Activated CD8-positive, alpha-beta memory T cell treated with anti-CD3 and anti-CD28 coated beads, Interleukin-2, amount 50 U/mL, for 1 hour (primary cell): ENCODE measurements at regions not wholly inside any gene's neighbourhood (a gene's known extent, or its start where the extent isn't known, plus 50 kb on each side); places are given as distances from the start of the nearest gene placed in this dataset.

Experiments used
- DNase-seq: peaks from one replicate; pipeline ENCODE4 v3.0.0-alpha.2; 2020; ENCODE audit errors: extremely low read depth

DNA sequence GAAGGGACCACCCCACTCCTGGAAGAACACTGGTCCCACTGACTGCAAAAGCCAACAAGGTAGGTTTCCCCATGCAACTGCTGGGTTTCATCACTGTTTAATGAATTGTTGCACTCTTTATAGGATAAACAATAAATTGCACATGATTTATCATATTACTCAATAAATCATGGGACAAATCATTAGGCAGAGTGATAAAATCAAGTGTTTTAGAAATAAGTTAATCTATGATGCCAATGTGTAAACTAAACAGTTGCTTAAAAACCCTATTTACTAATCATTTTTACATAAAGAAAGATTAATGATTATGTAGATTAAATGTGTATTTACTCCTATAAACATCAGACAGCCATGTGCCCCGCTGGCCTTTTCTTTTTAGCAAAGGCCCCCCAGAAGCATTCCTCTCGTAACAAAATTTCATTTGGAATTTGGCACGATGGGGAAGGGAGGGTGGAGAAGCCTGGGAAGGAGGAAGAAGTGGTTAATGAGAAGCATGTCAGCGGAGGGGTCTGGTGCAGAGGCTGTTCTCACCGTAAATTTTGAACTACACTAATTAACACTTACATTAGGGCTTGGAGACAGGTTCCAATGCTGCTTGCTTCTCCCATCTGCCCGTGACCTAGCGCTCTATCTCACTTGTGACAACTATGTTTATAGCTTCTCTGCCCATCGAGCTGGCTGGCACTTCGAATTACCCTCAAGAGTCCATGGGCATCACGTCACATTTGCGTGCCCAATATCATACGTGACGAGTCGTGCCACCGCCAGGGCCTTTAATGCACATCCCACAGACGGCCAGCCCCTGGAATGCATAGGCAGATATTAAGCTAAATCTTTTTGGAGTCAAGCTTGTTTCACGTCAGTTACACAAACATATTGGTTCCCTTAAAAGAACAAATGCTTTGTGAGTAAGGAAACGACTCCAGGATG is 357.7 kb upstream of the TSHZ3 start:
- DNase-seq = no peak

DNA sequence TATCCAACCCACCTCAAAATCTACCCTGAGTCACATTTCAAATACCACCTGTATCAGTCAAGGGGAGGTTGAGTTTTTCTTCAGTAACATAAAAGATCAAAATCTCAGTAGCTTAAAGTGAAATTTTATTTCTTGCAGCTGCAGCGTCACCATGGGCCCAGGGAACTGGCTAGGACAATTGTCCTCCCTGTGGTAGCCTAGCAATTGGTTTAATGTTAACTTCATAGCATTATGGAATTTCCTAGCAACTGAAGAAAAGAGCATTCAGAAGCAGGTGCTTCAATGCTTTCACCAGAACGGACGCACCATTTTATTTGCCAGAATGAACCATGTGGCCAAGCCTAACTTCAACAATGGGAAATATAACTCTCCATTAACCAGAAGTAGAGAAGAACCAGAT is 359.3 kb upstream of the TSHZ3 start:
- no peak for DNase-seq

DNA sequence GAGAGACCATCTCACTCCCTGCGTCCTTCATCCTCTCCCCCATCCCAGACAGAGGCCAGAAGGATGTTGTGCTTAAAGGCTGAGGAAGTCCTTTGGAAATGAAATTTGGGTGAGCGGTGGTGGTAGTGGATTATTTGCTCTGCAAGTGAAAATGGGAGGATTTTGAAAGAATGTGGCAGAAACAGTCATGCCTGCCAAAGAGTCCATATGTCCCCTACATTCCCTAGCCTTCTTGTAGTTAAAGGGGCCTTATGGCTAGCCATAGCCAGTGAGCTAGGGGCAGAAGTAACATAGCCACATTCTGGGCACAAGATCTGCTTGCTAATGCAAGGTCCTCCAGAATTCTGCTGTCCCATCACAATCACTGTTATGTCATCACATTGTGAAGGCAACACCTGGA is 360.2 kb upstream of the TSHZ3 start:
- DNase-seq = no peak

DNA sequence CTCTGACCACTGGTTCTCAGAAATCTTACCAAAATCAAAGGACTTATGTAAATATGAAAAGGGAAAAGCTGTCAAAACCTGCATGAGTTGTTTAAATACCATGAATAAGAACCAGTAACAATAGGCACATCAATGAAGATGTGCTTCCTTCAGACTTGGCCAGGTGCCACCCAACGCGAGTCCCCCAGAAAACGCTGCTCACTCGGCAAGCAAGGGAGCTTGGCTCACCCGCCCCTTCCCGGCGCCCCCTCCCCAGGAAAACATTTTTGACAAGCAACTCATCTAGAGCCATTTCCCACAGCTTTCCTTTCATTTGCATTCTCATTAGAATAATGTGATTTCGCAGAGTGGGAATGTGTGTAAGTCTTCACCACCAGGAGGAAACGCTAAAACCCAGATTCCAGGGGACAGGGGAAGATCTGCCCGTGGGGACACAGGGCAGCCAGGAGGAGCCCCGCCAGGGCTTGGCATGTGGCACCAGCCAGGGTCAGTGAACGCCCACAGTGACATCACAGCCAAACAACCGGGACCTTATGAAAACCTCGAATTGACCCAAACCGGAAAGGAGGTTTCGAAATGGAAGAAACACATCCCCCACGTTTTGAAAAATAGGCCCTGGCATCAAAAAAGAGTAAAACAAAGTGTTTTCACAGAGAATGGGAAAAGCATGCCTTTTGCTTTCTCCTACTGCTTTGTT is 366.2 kb upstream of the TSHZ3 start:
- DNase-seq = no peak

DNA sequence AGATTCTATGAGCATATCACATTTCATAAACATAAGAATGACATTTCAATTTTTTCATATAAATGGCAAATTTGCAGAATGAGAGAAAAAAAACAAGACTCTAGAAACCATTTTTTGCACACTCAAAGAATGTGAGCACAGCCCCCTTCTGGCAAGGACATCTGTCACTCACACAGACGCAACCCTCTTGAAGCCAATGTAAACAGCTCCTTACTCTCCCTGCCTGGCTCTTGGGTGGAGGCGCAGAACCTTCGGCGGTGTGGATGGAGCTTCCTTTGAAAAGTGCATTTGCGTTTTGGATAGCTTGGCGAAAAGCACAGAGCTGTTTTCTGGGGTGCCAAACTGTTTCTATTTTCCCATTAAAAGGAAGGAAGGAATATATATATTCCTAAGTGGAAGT is 367.6 kb upstream of the TSHZ3 start:
- no peak for DNase-seq

DNA sequence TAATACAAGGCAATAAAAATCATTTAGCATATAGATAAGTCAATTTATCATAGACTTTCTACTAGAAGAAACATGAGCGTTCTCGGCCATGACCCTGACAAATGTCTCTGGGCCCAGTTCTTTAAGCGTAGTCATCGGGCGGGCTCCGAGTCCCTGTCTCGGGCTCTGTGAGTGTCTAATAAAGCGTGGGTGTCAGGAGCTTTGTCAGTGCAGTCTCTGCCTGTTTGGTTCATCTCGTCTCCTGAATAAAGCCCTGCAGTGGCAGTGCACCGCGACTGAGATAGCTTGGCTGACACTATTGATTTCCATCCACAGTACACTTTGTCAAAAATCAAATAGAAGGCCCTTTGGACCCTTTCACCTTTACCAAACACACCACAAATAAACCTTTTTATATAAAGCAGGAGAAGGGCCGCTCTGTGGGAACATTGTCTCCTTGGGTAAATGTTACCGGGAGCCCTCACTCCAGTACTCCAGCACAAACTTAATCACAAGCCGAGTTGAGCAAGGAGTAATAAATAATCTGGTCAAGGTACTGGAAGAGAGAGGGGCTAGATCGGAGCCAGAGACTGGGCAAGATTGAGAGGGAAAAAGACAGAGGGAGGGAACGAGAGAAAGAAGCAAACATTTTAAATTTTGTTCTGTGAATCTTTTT is 368.2 kb upstream of the TSHZ3 start:
- DNase-seq = no peak

DNA sequence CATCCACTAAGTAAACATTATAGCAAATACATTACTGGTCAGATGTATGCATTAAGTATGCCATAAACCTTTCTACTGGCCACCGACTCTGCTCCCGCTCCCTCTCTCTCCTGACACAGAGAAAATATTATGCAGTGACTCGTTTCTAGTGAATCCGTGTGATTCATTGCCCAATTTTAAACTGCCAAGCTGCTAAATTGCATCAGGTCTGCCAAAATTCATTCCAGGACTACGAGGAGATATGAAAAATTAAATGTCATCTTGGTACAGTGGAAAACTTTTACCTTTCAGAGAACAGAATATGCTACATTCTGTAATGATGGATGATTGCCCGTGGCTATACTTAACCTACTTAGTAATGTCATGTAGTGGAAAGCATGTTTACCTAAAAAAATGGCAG is 368.8 kb upstream of the TSHZ3 start:
- DNase-seq = no peak

DNA sequence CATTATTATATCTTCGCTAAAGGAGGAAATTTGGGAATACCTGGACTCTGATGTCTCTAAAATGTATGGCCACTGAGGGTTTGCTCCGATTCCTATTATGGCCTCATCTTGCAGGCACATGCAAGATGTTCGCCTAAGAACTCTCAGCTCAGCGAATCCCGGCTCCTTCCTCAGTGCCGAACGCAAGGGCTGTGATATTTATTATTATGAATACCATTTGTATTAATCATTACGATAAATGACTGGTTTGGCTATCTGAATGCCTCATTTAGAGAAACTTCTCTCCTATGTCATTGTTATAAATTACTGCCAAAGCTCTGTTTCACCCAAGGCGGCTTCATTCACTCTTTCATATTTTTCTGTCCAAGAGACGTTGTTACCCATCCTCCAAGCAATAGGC is 369.7 kb upstream of the TSHZ3 start:
- DNase-seq = no peak

DNA sequence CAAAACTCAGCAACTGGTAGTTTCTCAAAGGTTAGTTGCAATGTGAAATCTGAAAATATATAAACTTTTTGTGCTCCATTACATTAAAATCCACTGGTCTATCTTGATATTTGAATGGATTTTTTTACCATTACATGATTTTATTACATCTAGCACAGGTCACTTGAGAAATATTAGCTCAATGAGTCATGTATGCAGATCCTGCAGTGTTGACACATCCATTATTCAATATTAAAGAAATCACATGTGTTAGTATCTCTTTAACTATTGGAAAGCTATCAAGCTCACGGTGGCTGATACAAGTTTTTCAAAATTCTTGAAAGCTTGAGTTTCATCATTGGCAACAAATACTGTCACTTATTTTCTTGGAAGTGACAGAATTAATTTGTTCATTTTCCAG is 373.9 kb upstream of the TSHZ3 start:
- DNase-seq = no peak

DNA sequence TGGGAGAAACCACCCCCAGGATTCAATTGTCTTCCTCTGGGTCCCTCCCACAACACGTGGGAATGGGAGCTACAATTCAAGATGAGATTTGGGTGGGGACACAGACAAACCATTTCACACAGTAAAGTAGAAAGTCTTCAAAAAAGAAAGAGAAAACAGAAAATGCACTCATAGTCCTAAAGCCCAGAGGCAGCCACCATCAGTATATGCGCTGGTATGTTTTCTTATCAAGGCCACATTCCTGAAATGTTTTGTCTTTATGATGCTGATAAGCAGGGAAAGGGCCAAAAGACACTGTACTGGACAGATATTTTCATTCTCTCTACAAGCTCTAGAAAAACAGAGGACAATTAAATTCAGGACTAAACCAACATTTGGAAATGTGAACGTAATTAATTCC is 375.8 kb upstream of the TSHZ3 start:
- DNase-seq = no peak

DNA sequence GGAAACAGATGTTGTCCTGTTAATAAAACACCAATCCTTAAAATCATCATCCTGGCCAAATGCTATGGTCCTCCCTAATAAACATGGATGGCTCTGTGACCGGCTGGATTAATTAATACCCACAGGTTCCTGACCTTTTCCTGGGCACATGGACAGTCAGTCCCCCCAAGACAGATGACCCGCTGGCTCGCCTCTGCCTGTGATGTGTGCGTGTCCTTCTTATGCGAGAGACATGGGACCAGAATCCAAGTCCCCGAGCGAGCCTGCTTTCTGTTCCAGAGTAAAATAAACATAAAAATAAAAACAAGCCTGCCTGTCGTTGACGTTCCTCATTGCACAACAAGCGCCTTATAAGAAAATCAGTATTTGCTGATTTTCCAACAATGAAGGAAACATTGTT is 378.3 kb upstream of the TSHZ3 start:
- no peak for DNase-seq

DNA sequence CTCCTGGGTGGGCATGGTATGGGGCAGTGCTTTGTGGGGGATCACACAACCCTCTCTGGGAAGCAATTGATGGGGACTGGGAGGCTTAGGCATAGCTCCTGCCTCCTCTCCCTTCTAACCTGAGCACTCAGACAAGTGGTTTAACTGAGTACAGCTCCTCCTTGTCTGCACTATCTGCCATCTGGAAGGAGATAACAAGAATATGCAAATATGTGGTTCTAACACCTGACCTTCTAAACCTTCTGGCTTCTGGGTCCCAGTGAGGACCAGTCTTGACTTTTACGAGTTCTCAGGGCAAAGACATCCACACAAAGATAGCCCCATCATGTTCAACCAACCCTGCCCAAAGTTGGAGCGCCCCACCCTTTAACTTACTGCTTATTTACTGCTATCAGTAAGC is 381.0 kb upstream of the TSHZ3 start:
- DNase-seq = no peak

DNA sequence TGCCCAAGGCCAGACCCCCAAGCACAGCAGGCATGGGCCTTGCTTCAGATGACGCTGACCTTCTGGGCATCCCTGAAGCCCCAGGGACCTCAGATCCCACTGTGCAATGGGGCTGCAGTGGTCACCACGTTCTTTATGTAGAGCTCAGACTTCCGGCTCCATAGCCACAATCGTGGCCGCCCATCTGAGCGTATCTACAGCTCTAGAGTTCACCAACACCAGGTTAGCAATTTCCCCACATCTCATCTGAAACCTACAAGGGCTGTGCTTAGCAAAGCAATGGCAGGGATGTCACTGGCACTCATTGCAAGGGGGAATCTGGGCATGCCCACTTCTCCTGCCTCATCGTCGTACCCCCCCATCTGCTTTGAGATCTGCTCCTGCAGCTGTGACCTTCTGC is 384.4 kb upstream of the TSHZ3 start:
- no peak for DNase-seq

DNA sequence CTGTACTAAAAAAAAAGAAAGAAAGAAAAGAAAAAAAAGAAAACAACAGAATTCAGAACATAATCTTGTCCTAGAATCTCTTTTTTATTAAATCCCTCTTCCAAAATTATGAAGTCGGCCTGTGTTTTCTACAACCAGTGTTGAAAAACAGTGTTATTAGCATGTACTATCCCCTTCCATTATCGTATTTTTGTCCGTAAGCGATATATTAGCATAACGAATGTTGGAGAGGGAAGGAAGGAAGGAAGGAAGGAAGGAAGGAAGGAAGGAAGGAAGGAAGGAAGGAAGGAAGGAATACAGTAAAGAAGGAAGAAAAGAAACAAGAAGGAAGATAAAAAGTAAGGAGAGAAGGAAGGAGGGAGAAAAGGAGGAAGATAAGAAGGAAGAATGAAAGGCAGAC is 393.0 kb upstream of the TSHZ3 start:
- no peak for DNase-seq

DNA sequence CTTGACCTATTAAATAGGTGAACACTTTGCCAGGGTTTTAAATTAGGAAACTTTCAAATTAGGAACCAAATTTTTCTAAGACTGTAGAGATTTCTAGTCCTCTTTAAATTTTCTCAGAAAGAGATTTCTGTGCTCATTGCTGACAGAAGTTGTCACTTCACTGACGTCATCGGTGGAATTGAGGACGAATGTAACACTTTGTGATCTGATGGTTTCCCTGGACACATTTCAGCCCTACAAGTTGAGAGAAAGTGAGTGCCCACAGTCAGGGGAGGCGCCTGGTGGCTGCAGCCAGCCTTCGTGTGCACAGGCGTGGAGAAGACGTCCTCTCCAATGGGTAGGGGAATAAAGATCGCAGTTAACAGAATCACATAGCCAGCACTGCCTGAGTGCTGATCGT is 396.5 kb upstream of the TSHZ3 start:
- no peak for DNase-seq

DNA sequence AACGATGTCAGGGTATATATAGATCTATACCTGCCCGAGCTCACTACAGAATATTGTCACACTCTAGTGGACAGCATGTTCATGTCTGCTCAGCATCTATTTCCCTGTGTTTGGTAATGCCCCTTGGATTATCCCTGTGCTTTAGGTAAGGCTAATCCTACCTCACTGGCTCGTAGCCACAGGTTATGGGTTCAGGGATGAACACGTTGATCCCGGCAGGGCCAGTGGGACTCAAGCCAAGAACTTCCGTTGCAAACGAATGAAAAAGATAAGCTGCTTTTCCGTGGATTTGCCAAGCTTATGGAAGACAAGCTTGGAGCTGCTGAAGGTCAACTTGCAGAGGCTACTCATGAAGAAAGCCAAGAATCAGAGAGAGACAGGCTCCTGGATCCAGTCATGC is 400.0 kb upstream of the TSHZ3 start:
- no peak for DNase-seq

DNA sequence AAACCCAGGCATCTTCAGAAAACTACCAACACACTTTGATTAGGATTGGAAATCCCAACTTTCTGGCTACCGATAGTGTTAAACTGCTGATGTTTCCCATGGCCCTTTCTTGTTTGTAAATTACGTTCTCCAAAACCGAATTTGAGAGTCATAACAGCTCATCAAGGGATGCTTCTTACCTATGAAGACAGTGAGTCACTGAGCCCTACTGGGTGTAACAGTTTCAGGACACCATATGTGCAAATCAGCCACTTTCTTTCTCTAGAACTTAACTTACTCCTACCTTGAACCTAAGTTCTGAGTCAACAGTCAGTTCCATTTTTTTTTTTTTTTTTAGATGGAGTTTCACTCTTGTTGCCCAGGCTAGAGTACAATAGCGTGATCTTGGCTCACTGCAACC is 410.1 kb upstream of the TSHZ3 start:
- DNase-seq = no peak

DNA sequence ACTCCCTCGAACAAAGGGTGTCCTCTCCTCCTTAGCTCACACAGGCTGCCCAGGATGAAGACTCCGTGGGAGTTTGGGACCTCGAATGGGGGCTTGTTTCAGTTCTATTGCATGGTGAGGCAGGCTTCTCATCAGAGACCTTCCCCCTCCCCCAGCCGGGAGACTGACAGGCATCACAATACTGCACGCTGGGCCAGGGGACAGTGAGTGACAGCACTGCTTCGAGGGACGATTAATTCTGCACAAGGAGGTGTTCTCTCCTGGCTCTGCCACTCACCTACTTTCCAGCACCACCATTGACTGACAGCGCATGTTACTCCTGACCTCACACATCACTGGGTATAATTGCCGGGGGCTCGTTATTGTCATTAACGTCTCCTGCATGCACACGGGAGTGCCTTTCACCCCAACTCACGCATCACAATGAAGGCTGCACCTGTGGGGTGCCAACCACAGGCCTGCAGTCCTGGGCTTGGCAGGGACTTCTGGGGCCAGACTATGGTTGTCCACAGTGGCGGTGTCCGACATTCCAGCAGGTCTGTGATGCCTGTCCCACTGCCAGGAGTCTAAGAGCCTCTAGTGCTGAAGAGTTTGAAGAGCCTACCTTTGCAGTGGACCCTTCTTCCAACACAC is 412.2 kb upstream of the TSHZ3 start:
- DNase-seq = no peak

DNA sequence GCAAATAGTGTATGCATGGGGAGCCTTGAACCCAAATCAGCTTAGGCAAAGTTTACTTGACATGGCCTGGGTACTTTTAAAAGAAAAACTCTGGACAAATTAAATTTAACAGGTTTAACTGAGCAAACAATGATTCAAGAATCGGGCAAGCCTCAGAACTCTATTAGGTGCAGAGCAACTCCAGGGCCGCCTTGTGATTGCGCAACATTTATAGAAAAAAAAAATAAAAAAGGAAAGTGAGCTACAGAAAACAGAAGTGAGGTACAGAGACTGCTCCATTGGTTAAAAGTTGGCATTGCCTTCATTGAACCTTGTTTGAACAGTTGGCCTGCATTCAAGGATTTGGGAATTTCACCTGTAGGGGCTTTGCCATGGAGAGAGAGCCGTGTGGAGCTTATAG is 421.0 kb upstream of the TSHZ3 start:
- no peak for DNase-seq

DNA sequence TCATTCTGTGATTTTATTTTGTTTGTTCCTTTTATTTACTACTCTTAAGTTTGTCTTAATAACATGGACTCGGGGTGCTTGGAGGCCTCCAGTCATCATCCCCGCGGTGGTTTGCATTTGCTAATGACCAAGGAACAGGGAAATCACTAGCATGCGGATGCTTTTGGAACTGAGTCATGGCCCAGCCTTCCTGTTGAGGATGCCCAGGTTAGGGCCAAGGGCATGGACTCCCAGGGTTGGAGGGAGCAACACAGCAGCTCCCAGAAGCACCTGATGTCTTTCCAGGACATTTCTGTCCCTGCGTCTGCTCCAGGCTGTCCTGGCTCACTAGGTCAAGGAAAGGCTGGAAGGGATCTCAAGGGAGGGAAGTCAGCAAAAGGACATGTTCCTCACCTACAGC is 423.7 kb upstream of the TSHZ3 start:
- DNase-seq = no peak

DNA sequence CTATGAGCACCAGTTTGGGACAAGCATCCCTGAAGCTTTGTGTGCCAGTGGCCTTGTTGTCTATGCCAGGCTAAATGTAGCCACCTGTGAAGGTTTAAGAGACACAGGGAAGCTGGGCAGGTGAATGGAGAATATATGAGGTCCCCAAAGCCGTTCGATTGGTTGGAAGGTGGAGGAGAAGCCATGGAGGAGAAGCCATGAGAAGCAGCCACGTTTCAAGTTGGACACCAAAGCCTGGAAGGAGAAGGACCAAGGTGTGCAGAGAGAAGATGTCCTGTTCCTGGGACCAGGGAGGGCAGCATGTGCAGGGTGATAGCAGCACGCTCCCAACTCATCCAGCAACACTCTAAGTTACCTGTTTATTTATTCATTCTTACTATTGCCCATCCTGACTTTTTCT is 432.3 kb upstream of the TSHZ3 start:
- no peak for DNase-seq

DNA sequence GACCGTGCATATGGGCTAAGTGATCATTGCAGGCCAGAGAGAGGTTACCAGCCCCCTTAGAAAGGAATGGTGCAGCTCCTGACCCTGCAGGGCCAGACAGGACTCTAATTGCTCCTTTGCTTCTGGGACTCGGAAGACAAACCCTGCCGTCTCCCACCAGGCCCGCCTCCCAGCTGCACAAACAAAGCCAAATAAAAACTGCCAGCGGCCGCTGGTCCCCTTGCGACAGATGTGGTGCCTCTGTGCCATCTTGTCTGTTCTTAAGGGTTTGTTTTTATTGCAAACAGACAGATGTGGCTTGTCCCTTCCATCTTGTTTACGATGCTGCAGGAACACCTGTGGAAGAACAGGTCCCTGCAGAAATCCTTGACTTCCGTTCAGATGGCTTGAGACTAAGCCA is 434.4 kb upstream of the TSHZ3 start:
- DNase-seq = no peak
